H1 (cell line): ENCODE measurements at regions not wholly inside any gene's neighbourhood (a gene's known extent, or its start where the extent isn't known, plus 50 kb on each side); places are given as distances from the start of the nearest gene placed in this dataset.

Source experiments
- CTCF ChIA-PET: fragments of 300-600 bp; sonication (Branson Sonifier 250); formaldehyde crosslinking; loops from one replicate; lab custom pipeline; 2021; ENCODE audit not compliant: partially characterized antibody; lab: Charles Lee
- POLR2A ChIA-PET: fragments of 300-600 bp; sonication (Branson Sonifier 250); formaldehyde crosslinking; loops from one replicate; lab custom pipeline; 2021; ENCODE audit warnings: inconsistent platforms; ENCODE audit not compliant: partially characterized antibody; lab: Charles Lee
- DNase-seq, 2 experiments: peaks; one replicate each; pipeline versions ENCODE4 v3.0.0 to v3.0.0-alpha.2; 2010 to 2022; ENCODE audit warnings: low spot score in 2 of 2, low read depth in 1 of 2, mixed read lengths in 1 of 2
- FAIRE-seq: peaks from 2 replicates; lab custom pipeline; 2011; peaks lifted over from hg19 to GRCh38; lab: Jason Lieb, UNC
- H2AFZ ChIP-seq: 2 replicates; pipeline ENCODE4 v1.8.1; 2012; ENCODE audit warnings: low read length, inconsistent platforms
- H2AK5ac ChIP-seq: 2 replicates; pipeline ENCODE4 v1.6.1; 2013; ENCODE audit warnings: low read depth, low read length
- H2BK120ac ChIP-seq: replicated peaks from 2 replicates; pipeline ENCODE3; 2013; ENCODE audit warnings: low read depth, low read length, inconsistent platforms
- H2BK12ac ChIP-seq: 2 replicates; pipeline ENCODE4 v1.6.1; 2013; ENCODE audit warnings: low read depth, low read length
- H2BK15ac ChIP-seq: 2 replicates; pipeline ENCODE4 v1.6.1; 2013; ENCODE audit warnings: low read length
- H2BK20ac ChIP-seq: 2 replicates; pipeline ENCODE4 v1.6.1; 2013; ENCODE audit warnings: low read length
- H2BK5ac ChIP-seq: 2 replicates; pipeline ENCODE4 v1.6.1; 2013; ENCODE audit warnings: low read depth, low read length
- H3K14ac ChIP-seq: 2 replicates; pipeline ENCODE4 v1.6.1; 2013; ENCODE audit warnings: inconsistent platforms; ENCODE audit not compliant: insufficient read length
- H3K18ac ChIP-seq: 2 replicates; pipeline ENCODE4 v1.6.1; 2013; ENCODE audit warnings: low read length; ENCODE audit errors: extremely low read depth
- H3K23ac ChIP-seq: 2 replicates; pipeline ENCODE4 v1.6.1; 2013; ENCODE audit warnings: inconsistent platforms; ENCODE audit not compliant: insufficient read length
- H3K23me2 ChIP-seq: 2 replicates; pipeline ENCODE4 v1.6.1; 2013; ENCODE audit warnings: low read depth, low read length
- H3K27ac ChIP-seq: 2 replicates; pipeline ENCODE4 v1.6.1; 2011; ENCODE audit warnings: low read depth, low read length, inconsistent platforms
- H3K27me3 ChIP-seq, 4 experiments: replicated peaks in 1 of 4; 1 replicate in 1 of 4; 2 replicates in 3 of 4; pipeline versions ENCODE4 v1.6.1 to v1.8.1; 2011 to 2013; ENCODE audit warnings: low read length in 3 of 4, mild to moderate bottlenecking in 3 of 4, inconsistent platforms in 2 of 4, mixed read lengths in 2 of 4, moderate library complexity in 1 of 4; ENCODE audit not compliant: control insufficient read depth in 3 of 4, insufficient read depth in 3 of 4; ENCODE audit errors: extremely low read depth in 1 of 4
- H3K36me3 ChIP-seq, 4 experiments: 2 replicates each; pipeline versions ENCODE4 v1.6.1 to v1.8.1; 2011 to 2013; ENCODE audit warnings: mild to moderate bottlenecking in 4 of 4, low read length in 3 of 4, moderate library complexity in 2 of 4, control low read depth in 1 of 4, inconsistent platforms in 1 of 4; ENCODE audit not compliant: insufficient read depth in 4 of 4, control insufficient read depth in 2 of 4
- H3K4ac ChIP-seq: replicated peaks from 2 replicates; pipeline ENCODE3; 2013; ENCODE audit warnings: low read length, low read depth, mixed read lengths, inconsistent platforms; ENCODE audit not compliant: insufficient read length
- H3K4me1 ChIP-seq, 4 experiments: replicated peaks in 1 of 4; 1 replicate in 1 of 4; 2 replicates in 3 of 4; pipeline versions ENCODE4 v1.6.1 to v1.8.1; 2011 to 2013; ENCODE audit warnings: low read length in 3 of 4, inconsistent platforms in 2 of 4, mixed read lengths in 1 of 4; ENCODE audit not compliant: insufficient read depth in 4 of 4, control insufficient read depth in 3 of 4
- H3K4me2 ChIP-seq, 2 experiments: 2 replicates each; pipeline versions ENCODE4 v1.6.1 to v1.8.1; 2011 to 2013; ENCODE audit warnings: low read depth in 2 of 2, low read length in 2 of 2, control low read depth in 1 of 2, inconsistent platforms in 1 of 2, mild to moderate bottlenecking in 1 of 2; ENCODE audit not compliant: insufficient read depth in 1 of 2
- H3K4me3 ChIP-seq, 4 experiments: fragments of 200-600, 300-600 bp in 1 of 4; sonication (generic), shearing (Covaris generic), sonication (Bioruptor Twin) in 1 of 4; 2 replicates each; pipeline versions ENCODE4 v1.5.1 to v1.8.1; 2011 to 2016; ENCODE audit warnings: low read length in 4 of 4, low read depth in 3 of 4, control low read depth in 2 of 4, inconsistent platforms in 2 of 4, mild to moderate bottlenecking in 2 of 4, mixed read lengths in 1 of 4, moderate library complexity in 1 of 4; ENCODE audit not compliant: insufficient read depth in 2 of 4; ENCODE audit errors: extremely low read depth in 1 of 4
- H3K56ac ChIP-seq: replicated peaks from 2 replicates; pipeline ENCODE3; 2013; ENCODE audit warnings: low read depth, mild to moderate bottlenecking, mixed read lengths, low read length, inconsistent platforms; ENCODE audit not compliant: insufficient read length
- H3K79me1 ChIP-seq: 2 replicates; pipeline ENCODE4 v1.6.1; 2013; ENCODE audit warnings: low read depth, low read length, control low read depth
- H3K79me2 ChIP-seq, 2 experiments: 2 replicates each; pipeline versions ENCODE4 v1.6.1 to v1.8.1; 2012 to 2013; ENCODE audit warnings: low read length in 2 of 2, mild to moderate bottlenecking in 2 of 2, inconsistent platforms in 1 of 2; ENCODE audit not compliant: insufficient read depth in 2 of 2, control insufficient read depth in 1 of 2
- H3K9ac ChIP-seq, 4 experiments: replicated peaks in 1 of 4; 1 replicate in 1 of 4; 2 replicates in 3 of 4; pipeline versions ENCODE4 v1.6.1 to v1.8.1; 2011 to 2013; ENCODE audit warnings: low read depth in 3 of 4, low read length in 3 of 4, control low read depth in 2 of 4, mild to moderate bottlenecking in 2 of 4, moderate library complexity in 2 of 4, inconsistent platforms in 1 of 4; ENCODE audit errors: extremely low read depth in 1 of 4
- H3K9me3 ChIP-seq, 2 experiments: 2 replicates each; pipeline versions ENCODE4 v1.6.1 to v1.8.1; 2012 to 2013; ENCODE audit warnings: mild to moderate bottlenecking in 2 of 2, moderate library complexity in 2 of 2, control low read depth in 1 of 2, inconsistent platforms in 1 of 2, low read depth in 1 of 2, low read length in 1 of 2, mixed read lengths in 1 of 2; ENCODE audit not compliant: insufficient read depth in 2 of 2
- H4K20me1 ChIP-seq, 2 experiments: replicated peaks in 1 of 2; 2 replicates each; pipeline versions ENCODE3 to v1.8.1; 2011 to 2013; ENCODE audit warnings: inconsistent platforms in 2 of 2, low read length in 2 of 2, mild to moderate bottlenecking in 1 of 2; ENCODE audit not compliant: insufficient read depth in 2 of 2, control insufficient read depth in 1 of 2
- H4K5ac ChIP-seq: 2 replicates; pipeline ENCODE4 v1.6.1; 2013; ENCODE audit warnings: low read length, low read depth, mixed read lengths, inconsistent platforms; ENCODE audit not compliant: insufficient read length
- H4K8ac ChIP-seq: 2 replicates; pipeline ENCODE4 v1.8.0; 2013; ENCODE audit warnings: mild to moderate bottlenecking, moderate library complexity, low read length, inconsistent platforms; ENCODE audit not compliant: insufficient read depth; ENCODE audit errors: extremely low read depth
- H4K91ac ChIP-seq: replicated peaks from 2 replicates; pipeline ENCODE3; 2013; ENCODE audit warnings: low read length, mixed read lengths, inconsistent platforms; ENCODE audit not compliant: insufficient read length
- ASH2L ChIP-seq: fragments of 200-600, 300-600 bp; sonication (generic); IDR thresholded peaks from one replicate; pipeline ENCODE4 v1.7.1; 2017; ENCODE audit warnings: low read length
- E2F6 ChIP-seq: IDR thresholded peaks from 2 replicates; pipeline ENCODE4 v1.6.1; 2012; ENCODE audit warnings: inconsistent platforms
- SP4 ChIP-seq: IDR thresholded peaks from 2 replicates; pipeline ENCODE4 v1.6.1; 2012; ENCODE audit warnings: low read length, inconsistent platforms
- WGBS, 2 experiments: shearing (Covaris generic) in 1 of 2; methylation state at CpG; one replicate each; pipeline versions ENCODE4 v1.1.6 to v1.1.7; 2013 to 2015; ENCODE audit warnings: low lambda C conversion rate in 2 of 2, mixed read lengths in 2 of 2, inconsistent platforms in 1 of 2, low coverage in 1 of 2, missing lambda C conversion rate in 1 of 2; ENCODE audit not compliant: insufficient replicate concordance in 2 of 2, insufficient coverage in 1 of 2, insufficient read length in 1 of 2; ENCODE audit errors: extremely low coverage in 1 of 2, missing lambda C conversion rate in 1 of 2; 5-methylcytosine and 5-hydroxymethylcytosine counted together

GRCh38 chr3:110243081-110243480, 828.5 kb upstream of the NECTIN3 start:
- no peak overlapping the region for H3K14ac ChIP-seq
- no peak overlapping the region for H3K56ac ChIP-seq
- no peak overlapping the region for H3K4ac ChIP-seq
- 91% methylated on average over 4 of the region's 4 CpGs; no CpG with 5 or more reads in 1 of the 2 experiments for WGBS, 2 experiments
- no peak overlapping the region for H2BK5ac ChIP-seq
- no peaks in the 10 kb centered on the region for H3K79me2 ChIP-seq
- no peaks in the 10 kb centered on the region for H4K20me1 ChIP-seq
- no peaks in the 10 kb centered on the region for H3K4me1 ChIP-seq
- no peak overlapping the region for H4K91ac ChIP-seq
- H2BK120ac ChIP-seq = no peak overlapping the region
- ChIA-PET POLR2A (no interaction called here), CTCF (no interaction called here)
- no peak overlapping the region for H2BK20ac ChIP-seq
- no peak overlapping the region for H3K23ac ChIP-seq
- no peak overlapping the region for H4K5ac ChIP-seq
- no peaks in the 10 kb centered on the region for H3K79me1 ChIP-seq
- no peak overlapping the region for H2AFZ ChIP-seq
- no peak overlapping the region for H3K9ac ChIP-seq
- no peak overlapping the region for H2AK5ac ChIP-seq
- H3K23me2 ChIP-seq = no peaks in the 10 kb centered on the region
- DNase-seq (no peak), FAIRE-seq (no peak)
- H3K27me3 ChIP-seq = no peaks in the 10 kb centered on the region
- no peaks in the 10 kb centered on the region for H3K9me3 ChIP-seq
- H3K18ac ChIP-seq = no peak overlapping the region
- H3K4me3 ChIP-seq = no peak overlapping the region
- no peaks in the 10 kb centered on the region for H3K36me3 ChIP-seq
- no peak overlapping the region for H3K4me2 ChIP-seq
- H4K8ac ChIP-seq = no peak overlapping the region
- H2BK15ac ChIP-seq = no peak overlapping the region
- H2BK12ac ChIP-seq = no peak overlapping the region
- H3K27ac ChIP-seq = no peak overlapping the region
- TF ChIP-seq ASH2L (no peak), E2F6 (no peak), SP4 (no peak)
